Upper lobe of left lung (tissue), 4 donors: ENCODE measurements at regions not wholly inside any gene's neighbourhood (a gene's known extent, or its start where the extent isn't known, plus 50 kb on each side); places are given as distances from the start of the nearest gene placed in this dataset.

Source experiments
- POLR2A ChIP-seq, 4 donors: fragments of 450-650 bp; IDR thresholded peaks; one replicate each; pipeline ENCODE4 v1.5.1; 2016 to 2017; ENCODE audit warnings: antibody characterized with exemption in 4 of 4, mild to moderate bottlenecking in 2 of 4
- POLR2AphosphoS5 ChIP-seq, 2 donors: sonication (generic); formaldehyde crosslinking; IDR thresholded peaks; one replicate each; pipeline ENCODE4 v1.5.1; 2017; ENCODE audit warnings: antibody characterized with exemption in 2 of 2
- TF ChIP-seq, protein P1 (sequence below), 6 experiments: fragments of 450-650 bp in 4 of 6; fragments of 200-600 bp in 2 of 6; sonication (generic) in 2 of 6; IDR thresholded peaks; one replicate each; pipeline ENCODE4 v1.5.1; 2016 to 2019; ENCODE audit warnings: antibody characterized with exemption in 6 of 6

DNA sequence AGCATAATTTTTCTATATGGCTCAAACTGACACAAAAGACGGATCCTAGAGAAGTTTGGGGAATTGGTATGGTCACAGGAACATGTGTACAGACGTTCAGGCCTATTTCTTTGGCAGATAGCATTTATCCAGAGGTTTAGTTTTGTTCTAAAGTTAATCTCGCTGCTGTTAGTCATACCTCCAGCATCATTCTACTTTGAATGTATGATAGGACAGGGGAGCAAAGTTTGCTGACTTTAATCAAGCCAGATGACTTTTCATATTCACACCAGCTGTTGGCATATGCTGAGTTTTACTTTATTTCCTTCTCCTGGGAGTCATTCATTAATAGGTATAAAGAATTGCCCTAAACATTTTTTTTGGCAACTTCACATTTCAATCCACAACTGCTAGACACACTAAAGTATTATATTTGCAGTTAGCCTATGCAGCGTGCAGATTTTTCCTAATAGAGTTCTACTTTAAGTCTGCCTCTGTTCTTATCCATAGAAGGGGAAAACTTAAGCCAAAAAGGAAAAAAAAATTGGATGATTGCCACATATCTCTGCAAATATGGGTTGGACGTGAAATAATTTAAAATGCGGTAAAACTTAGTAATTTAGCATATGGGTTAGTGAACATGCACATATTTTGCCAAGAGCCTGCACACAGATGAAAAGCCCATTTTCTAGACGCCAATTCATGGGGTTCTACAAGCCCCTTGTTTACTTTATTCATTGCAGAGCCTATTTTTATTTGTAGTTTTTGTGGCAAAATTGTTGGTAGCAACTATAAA, 213.1 kb downstream of the C7orf25 start:
- TF ChIP-seq, protein P1, sequence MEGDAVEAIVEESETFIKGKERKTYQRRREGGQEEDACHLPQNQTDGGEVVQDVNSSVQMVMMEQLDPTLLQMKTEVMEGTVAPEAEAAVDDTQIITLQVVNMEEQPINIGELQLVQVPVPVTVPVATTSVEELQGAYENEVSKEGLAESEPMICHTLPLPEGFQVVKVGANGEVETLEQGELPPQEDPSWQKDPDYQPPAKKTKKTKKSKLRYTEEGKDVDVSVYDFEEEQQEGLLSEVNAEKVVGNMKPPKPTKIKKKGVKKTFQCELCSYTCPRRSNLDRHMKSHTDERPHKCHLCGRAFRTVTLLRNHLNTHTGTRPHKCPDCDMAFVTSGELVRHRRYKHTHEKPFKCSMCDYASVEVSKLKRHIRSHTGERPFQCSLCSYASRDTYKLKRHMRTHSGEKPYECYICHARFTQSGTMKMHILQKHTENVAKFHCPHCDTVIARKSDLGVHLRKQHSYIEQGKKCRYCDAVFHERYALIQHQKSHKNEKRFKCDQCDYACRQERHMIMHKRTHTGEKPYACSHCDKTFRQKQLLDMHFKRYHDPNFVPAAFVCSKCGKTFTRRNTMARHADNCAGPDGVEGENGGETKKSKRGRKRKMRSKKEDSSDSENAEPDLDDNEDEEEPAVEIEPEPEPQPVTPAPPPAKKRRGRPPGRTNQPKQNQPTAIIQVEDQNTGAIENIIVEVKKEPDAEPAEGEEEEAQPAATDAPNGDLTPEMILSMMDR (IDR thresholded peaks at IDR 0.05) = no peak
- TF ChIP-seq POLR2A (IDR thresholded peaks at IDR 0.05) (no peak), POLR2AphosphoS5 (IDR thresholded peaks at IDR 0.05) (no peak)
